Central memory CD8-positive, alpha-beta T cell (primary cell): ENCODE measurements at regions not wholly inside any gene's neighbourhood (a gene's known extent, or its start where the extent isn't known, plus 50 kb on each side); places are given as distances from the start of the nearest gene placed in this dataset.

ENCODE experiments used
- ATAC-seq: fragments of 150-1000 bp; cut with Tn5 transposase; replicated peaks from 2 replicates; pipeline ENCODE4 v1.10.0; 2022; ENCODE audit warnings: mild to moderate bottlenecking, moderate FRiP score, moderate number of reproducible peaks; ENCODE audit not compliant: poor library complexity, severe bottlenecking; ENCODE audit errors: extremely low read depth
- DNase-seq, 2 donors: peaks; one replicate each; pipeline ENCODE4 v3.0.0; 2021; ENCODE audit warnings: low spot score in 2 of 2
- H3K27ac Mint-ChIP-seq: one replicate; pipeline ENCODE4 v1.8.0; 2022; ENCODE audit warnings: low read depth, mild to moderate bottlenecking, moderate library complexity, mixed read lengths
- H3K27me3 Mint-ChIP-seq: one replicate; pipeline ENCODE4 v1.8.0; 2022; ENCODE audit warnings: mixed read lengths
- H3K36me3 Mint-ChIP-seq: one replicate; pipeline ENCODE4 v1.8.0; 2022; ENCODE audit warnings: mild to moderate bottlenecking, moderate library complexity, mixed read lengths; ENCODE audit not compliant: insufficient read depth
- H3K4me1 Mint-ChIP-seq: one replicate; pipeline ENCODE4 v1.8.0; 2022; ENCODE audit warnings: mixed read lengths
- H3K4me3 Mint-ChIP-seq: one replicate; pipeline ENCODE4 v1.8.0; 2022; ENCODE audit warnings: mild to moderate bottlenecking, moderate library complexity, mixed read lengths
- H3K9me3 Mint-ChIP-seq: one replicate; pipeline ENCODE4 v1.8.0; 2022; ENCODE audit warnings: mixed read lengths

GRCh38 chr22:47773635-47774034 lies 1011.2 kb downstream of the TBC1D22A start:
- H3K4me1 Mint-ChIP-seq: no peaks in the 10 kb centered on the region
- H3K9me3 Mint-ChIP-seq: no peaks in the 10 kb centered on the region
- no peak for DNase-seq
- no peaks in the 10 kb centered on the region for H3K36me3 Mint-ChIP-seq
- H3K27ac Mint-ChIP-seq: no peak overlapping the region
- H3K27me3 Mint-ChIP-seq: peaks cover 39% of the 10 kb centered on the region
- no peak for ATAC-seq
- no peak overlapping the region for H3K4me3 Mint-ChIP-seq

GRCh38 chr22:47772864-47773263 lies 1010.4 kb downstream of the TBC1D22A start:
- DNase-seq (no peak), ATAC-seq (no peak)
- no peak overlapping the region for H3K27ac Mint-ChIP-seq
- no peak overlapping the region for H3K4me3 Mint-ChIP-seq
- peaks cover 44% of the 10 kb centered on the region for H3K27me3 Mint-ChIP-seq
- H3K36me3 Mint-ChIP-seq: no peaks in the 10 kb centered on the region
- no peaks in the 10 kb centered on the region for H3K4me1 Mint-ChIP-seq
- H3K9me3 Mint-ChIP-seq: no peaks in the 10 kb centered on the region

GRCh38 chr22:47769652-47770051 lies 1007.2 kb downstream of the TBC1D22A start:
- H3K36me3 Mint-ChIP-seq: no peaks in the 10 kb centered on the region
- H3K27ac Mint-ChIP-seq: no peak overlapping the region
- DNase-seq (no peak), ATAC-seq (no peak)
- no peaks in the 10 kb centered on the region for H3K4me1 Mint-ChIP-seq
- no peak overlapping the region for H3K4me3 Mint-ChIP-seq
- H3K27me3 Mint-ChIP-seq: peaks cover 60% of the 10 kb centered on the region
- H3K9me3 Mint-ChIP-seq: no peaks in the 10 kb centered on the region

GRCh38 chr22:47768027-47768426 lies 1005.6 kb downstream of the TBC1D22A start:
- H3K27me3 Mint-ChIP-seq: peaks cover 72% of the 10 kb centered on the region
- H3K4me1 Mint-ChIP-seq: no peaks in the 10 kb centered on the region
- ATAC-seq (no peak), DNase-seq (no peak)
- no peaks in the 10 kb centered on the region for H3K36me3 Mint-ChIP-seq
- no peaks in the 10 kb centered on the region for H3K9me3 Mint-ChIP-seq
- no peak overlapping the region for H3K4me3 Mint-ChIP-seq
- H3K27ac Mint-ChIP-seq: no peak overlapping the region

GRCh38 chr22:47767403-47767802 lies 1005.0 kb downstream of the TBC1D22A start:
- no peak for DNase-seq
- H3K27ac Mint-ChIP-seq: no peak overlapping the region
- ATAC-seq: no peak
- peaks cover 72% of the 10 kb centered on the region for H3K27me3 Mint-ChIP-seq
- no peaks in the 10 kb centered on the region for H3K36me3 Mint-ChIP-seq
- no peaks in the 10 kb centered on the region for H3K9me3 Mint-ChIP-seq
- H3K4me3 Mint-ChIP-seq: no peak overlapping the region
- no peaks in the 10 kb centered on the region for H3K4me1 Mint-ChIP-seq

GRCh38 chr22:47765757-47766156 lies 1003.3 kb downstream of the TBC1D22A start:
- H3K27me3 Mint-ChIP-seq: peaks cover 67% of the 10 kb centered on the region
- no peaks in the 10 kb centered on the region for H3K9me3 Mint-ChIP-seq
- no peak for DNase-seq
- no peak overlapping the region for H3K4me3 Mint-ChIP-seq
- no peaks in the 10 kb centered on the region for H3K36me3 Mint-ChIP-seq
- H3K4me1 Mint-ChIP-seq: no peaks in the 10 kb centered on the region
- H3K27ac Mint-ChIP-seq: no peak overlapping the region
- ATAC-seq: no peak

GRCh38 chr22:47762141-47762540 lies 999.7 kb downstream of the TBC1D22A start:
- Mint-ChIP-seq H3K9me3 (no peaks in the 10 kb centered on the region), H3K36me3 (no peaks in the 10 kb centered on the region), H3K27me3 (peaks cover 53% of the 10 kb centered on the region), H3K27ac (no peak overlapping the region), H3K4me3 (no peak overlapping the region), H3K4me1 (no peaks in the 10 kb centered on the region)
- ATAC-seq (no peak), DNase-seq (no peak)

- H3K9me3 Mint-ChIP-seq: no peaks in the 10 kb centered on the region
- H3K27ac Mint-ChIP-seq: no peak overlapping the region
- ATAC-seq: no peak
- no peaks in the 10 kb centered on the region for H3K36me3 Mint-ChIP-seq
- no peak overlapping the region for H3K4me3 Mint-ChIP-seq
- peaks cover 35% of the 10 kb centered on the region for H3K27me3 Mint-ChIP-seq
- DNase-seq: no peak
- no peaks in the 10 kb centered on the region for H3K4me1 Mint-ChIP-seq
These were observed 997.5 kb downstream of the TBC1D22A start for GRCh38 chr22:47759909-47760308.

- no peaks in the 10 kb centered on the region for H3K36me3 Mint-ChIP-seq
- H3K9me3 Mint-ChIP-seq: no peaks in the 10 kb centered on the region
These were observed 995.3 kb downstream of the TBC1D22A start for GRCh38 chr22:47757741-47758140.

GRCh38 chr22:47750086-47750485 lies 987.6 kb downstream of the TBC1D22A start:
- Mint-ChIP-seq H3K36me3 (no peaks in the 10 kb centered on the region), H3K4me1 (no peaks in the 10 kb centered on the region), H3K4me3 (no peak overlapping the region), H3K27ac (no peak overlapping the region), H3K9me3 (no peaks in the 10 kb centered on the region), H3K27me3 (peaks cover 67% of the 10 kb centered on the region)
- ATAC-seq: no peak
- no peak for DNase-seq

More at GRCh38 chr22:47757741-47758140, 995.3 kb downstream of the TBC1D22A start:
- no peak overlapping the region for H3K27ac Mint-ChIP-seq
- peaks cover 33% of the 10 kb centered on the region for H3K27me3 Mint-ChIP-seq
- DNase-seq (no peak), ATAC-seq (no peak)
- no peak overlapping the region for H3K4me3 Mint-ChIP-seq
- H3K4me1 Mint-ChIP-seq: no peaks in the 10 kb centered on the region

- Mint-ChIP-seq H3K9me3 (no peaks in the 10 kb centered on the region), H3K4me3 (no peak overlapping the region), H3K27me3 (peaks cover 62% of the 10 kb centered on the region), H3K36me3 (no peaks in the 10 kb centered on the region), H3K27ac (no peak overlapping the region), H3K4me1 (no peaks in the 10 kb centered on the region)
- DNase-seq: no peak
- no peak for ATAC-seq
These were observed 986.5 kb downstream of the TBC1D22A start for GRCh38 chr22:47748957-47749356.

- no peaks in the 10 kb centered on the region for H3K36me3 Mint-ChIP-seq
- ATAC-seq (no peak), DNase-seq (no peak)
- no peaks in the 10 kb centered on the region for H3K9me3 Mint-ChIP-seq
- no peak overlapping the region for H3K27ac Mint-ChIP-seq
- no peak overlapping the region for H3K4me3 Mint-ChIP-seq
- peaks cover 55% of the 10 kb centered on the region for H3K27me3 Mint-ChIP-seq
- no peaks in the 10 kb centered on the region for H3K4me1 Mint-ChIP-seq
These were observed 985.8 kb downstream of the TBC1D22A start for GRCh38 chr22:47748271-47748670.

- Mint-ChIP-seq H3K9me3 (no peaks in the 10 kb centered on the region), H3K27me3 (peaks cover 24% of the 10 kb centered on the region), H3K27ac (no peak overlapping the region), H3K36me3 (no peaks in the 10 kb centered on the region), H3K4me3 (no peak overlapping the region), H3K4me1 (no peaks in the 10 kb centered on the region)
- DNase-seq (no peak), ATAC-seq (no peak)
These were observed 977.8 kb downstream of the TBC1D22A start for GRCh38 chr22:47740109-47740805.
